ENCODE measurements at regions not wholly inside any gene's neighbourhood (a gene's known extent, or its start where the extent isn't known, plus 50 kb on each side); places are given as distances from the start of the nearest gene placed in this dataset.

DNA sequence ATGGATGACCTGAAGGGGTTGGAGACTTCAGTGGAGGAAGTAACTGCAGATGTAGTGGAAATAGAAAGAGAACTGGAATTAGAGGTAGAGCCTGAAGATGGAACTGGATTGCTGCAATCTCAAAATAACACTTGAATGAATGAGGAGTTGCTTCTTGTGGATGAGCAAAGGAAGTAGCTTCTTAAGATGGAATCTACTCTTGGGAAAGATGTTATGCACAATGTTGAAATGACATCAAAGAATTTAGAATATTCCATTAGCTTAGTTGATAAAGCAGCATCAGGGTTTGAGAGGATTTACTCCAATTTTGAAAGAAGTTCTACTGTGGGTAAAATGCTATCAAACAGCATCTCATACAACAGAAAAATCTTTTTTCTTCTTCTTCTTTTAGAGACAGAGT lies 186.4 kb upstream of the PRKD1 start:
- TF ChIP-seq, protein P1, sequence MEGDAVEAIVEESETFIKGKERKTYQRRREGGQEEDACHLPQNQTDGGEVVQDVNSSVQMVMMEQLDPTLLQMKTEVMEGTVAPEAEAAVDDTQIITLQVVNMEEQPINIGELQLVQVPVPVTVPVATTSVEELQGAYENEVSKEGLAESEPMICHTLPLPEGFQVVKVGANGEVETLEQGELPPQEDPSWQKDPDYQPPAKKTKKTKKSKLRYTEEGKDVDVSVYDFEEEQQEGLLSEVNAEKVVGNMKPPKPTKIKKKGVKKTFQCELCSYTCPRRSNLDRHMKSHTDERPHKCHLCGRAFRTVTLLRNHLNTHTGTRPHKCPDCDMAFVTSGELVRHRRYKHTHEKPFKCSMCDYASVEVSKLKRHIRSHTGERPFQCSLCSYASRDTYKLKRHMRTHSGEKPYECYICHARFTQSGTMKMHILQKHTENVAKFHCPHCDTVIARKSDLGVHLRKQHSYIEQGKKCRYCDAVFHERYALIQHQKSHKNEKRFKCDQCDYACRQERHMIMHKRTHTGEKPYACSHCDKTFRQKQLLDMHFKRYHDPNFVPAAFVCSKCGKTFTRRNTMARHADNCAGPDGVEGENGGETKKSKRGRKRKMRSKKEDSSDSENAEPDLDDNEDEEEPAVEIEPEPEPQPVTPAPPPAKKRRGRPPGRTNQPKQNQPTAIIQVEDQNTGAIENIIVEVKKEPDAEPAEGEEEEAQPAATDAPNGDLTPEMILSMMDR (IDR thresholded peaks at IDR 0.05; ENCODE audit: low read depth, low read length): no peak
- TF ChIP-seq EZH2phosphoT487 (IDR thresholded peaks at IDR 0.05; ENCODE audit: low read depth): no peak

All from OCI-LY3 (cell line).